ENCODE measurements at regions not wholly inside any gene's neighbourhood (a gene's known extent, or its start where the extent isn't known, plus 50 kb on each side); places are given as distances from the start of the nearest gene placed in this dataset.

DNA sequence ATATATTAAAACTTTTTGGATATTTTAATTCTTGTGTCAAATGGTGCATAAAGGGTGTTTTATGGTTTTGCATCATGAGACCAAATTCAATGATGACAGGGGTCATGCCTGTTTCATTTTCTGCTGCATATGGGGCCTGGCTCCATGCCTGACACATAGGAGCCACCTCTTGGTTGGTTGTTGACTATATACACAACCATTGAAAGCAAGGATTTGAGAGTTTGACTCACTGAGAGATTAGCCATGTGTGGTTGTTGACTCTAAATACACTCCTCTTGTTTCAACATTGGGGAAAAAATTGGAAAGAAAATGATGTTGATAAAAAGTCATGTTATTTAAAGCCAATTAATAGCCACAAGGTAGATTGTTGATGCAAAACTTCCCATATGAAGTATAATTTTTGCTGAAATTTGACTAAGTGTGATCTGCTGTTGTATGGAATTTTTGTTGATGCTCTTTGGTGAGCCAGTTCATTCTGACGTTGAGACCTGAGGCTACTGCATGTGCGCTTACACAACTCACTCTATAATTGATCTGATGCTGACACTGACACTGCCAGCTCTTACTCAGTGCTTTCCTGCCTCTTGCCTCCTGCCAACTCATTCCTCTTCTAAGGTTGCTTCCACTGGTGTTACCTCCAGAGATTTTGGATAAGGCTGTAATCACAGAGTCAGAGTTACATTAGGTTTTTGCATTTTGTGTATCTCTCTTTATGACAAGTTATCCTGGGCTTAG lies 446.2 kb upstream of the SLC14A2 start:
- peak; percentile 2 for DNase-seq (ENCODE audit: low read depth)

DNA sequence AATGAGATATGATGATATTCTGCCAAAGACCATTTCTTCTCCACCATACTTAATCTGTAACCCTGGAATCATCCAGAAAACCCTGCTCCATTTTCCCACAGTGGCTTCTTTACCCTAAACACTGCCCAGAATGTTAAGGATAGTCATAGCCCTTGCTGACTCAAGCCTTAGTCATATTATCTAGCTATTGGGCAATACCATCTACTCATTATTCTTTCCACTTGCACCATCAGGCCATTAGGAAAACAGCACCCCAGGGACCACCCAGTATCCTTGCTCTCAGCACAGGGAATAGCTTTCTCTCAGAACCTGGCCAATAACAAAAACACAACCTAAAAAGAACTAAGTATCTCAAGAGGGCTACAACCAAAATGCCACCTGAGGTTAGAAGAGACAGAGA lies 445.7 kb upstream of the SLC14A2 start:
- peak; percentile 75 for DNase-seq (ENCODE audit: low read depth)
- H3K4me3 ChIP-seq (ENCODE audit: low read depth, low read length), result no peak overlapping the region
- TF ChIP-seq POLR2A (IDR thresholded peaks at IDR 0.05; ENCODE audit: extremely low read depth, insufficient read length) (no peak), MYC (IDR thresholded peaks at IDR 0.05; ENCODE audit: low read depth, low read length) (no peak)
- TF ChIP-seq, protein P1, sequence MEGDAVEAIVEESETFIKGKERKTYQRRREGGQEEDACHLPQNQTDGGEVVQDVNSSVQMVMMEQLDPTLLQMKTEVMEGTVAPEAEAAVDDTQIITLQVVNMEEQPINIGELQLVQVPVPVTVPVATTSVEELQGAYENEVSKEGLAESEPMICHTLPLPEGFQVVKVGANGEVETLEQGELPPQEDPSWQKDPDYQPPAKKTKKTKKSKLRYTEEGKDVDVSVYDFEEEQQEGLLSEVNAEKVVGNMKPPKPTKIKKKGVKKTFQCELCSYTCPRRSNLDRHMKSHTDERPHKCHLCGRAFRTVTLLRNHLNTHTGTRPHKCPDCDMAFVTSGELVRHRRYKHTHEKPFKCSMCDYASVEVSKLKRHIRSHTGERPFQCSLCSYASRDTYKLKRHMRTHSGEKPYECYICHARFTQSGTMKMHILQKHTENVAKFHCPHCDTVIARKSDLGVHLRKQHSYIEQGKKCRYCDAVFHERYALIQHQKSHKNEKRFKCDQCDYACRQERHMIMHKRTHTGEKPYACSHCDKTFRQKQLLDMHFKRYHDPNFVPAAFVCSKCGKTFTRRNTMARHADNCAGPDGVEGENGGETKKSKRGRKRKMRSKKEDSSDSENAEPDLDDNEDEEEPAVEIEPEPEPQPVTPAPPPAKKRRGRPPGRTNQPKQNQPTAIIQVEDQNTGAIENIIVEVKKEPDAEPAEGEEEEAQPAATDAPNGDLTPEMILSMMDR (IDR thresholded peaks at IDR 0.05; ENCODE audit: low read depth, low read length), result no peak
- TF ChIP-seq, protein P2, sequence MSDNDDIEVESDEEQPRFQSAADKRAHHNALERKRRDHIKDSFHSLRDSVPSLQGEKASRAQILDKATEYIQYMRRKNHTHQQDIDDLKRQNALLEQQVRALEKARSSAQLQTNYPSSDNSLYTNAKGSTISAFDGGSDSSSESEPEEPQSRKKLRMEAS (IDR thresholded peaks at IDR 0.05; ENCODE audit: low read depth, low read length), result no peak

More for the DNA sequence above, 446.2 kb upstream of the SLC14A2 start:
- TF ChIP-seq POLR2A (IDR thresholded peaks at IDR 0.05; ENCODE audit: extremely low read depth, insufficient read length) (no peak), MYC (IDR thresholded peaks at IDR 0.05; ENCODE audit: low read depth, low read length) (no peak)
- TF ChIP-seq, protein P1 (IDR thresholded peaks at IDR 0.05; ENCODE audit: low read depth, low read length), result no peak
- TF ChIP-seq, protein P2 (IDR thresholded peaks at IDR 0.05; ENCODE audit: low read depth, low read length), result no peak
- no peak overlapping the region for H3K4me3 ChIP-seq (ENCODE audit: low read depth, low read length)

DNA sequence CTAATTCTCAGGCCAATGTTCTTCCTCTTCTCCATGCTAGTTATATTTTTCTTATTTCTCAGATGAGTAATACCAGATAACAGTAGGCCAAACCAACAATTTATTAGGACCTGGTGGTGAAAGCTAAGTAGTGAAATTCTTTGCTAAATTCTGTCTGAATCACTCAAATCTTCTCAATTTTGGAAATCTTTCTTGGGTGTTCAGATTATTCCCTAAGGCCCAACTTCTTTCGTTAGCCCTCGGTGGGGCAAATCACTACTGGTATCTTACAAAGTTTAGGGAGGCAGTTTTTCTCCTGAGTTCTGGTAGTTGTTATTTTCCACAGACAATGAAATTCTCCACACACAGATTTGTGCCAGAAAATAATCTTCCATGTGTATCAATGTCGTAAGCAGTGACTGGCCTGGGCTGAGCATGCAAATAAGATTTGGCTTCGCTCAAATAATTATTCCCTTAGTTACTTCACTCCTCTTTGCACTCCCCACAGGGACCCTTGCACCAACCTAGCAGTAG lies 443.5 kb upstream of the SLC14A2 start:
- no peak overlapping the region for H3K4me3 ChIP-seq (ENCODE audit: low read depth, low read length)
- TF ChIP-seq, protein P1 (IDR thresholded peaks at IDR 0.05; ENCODE audit: low read depth, low read length), result no peak
- no peak for DNase-seq (ENCODE audit: low read depth)

DNA sequence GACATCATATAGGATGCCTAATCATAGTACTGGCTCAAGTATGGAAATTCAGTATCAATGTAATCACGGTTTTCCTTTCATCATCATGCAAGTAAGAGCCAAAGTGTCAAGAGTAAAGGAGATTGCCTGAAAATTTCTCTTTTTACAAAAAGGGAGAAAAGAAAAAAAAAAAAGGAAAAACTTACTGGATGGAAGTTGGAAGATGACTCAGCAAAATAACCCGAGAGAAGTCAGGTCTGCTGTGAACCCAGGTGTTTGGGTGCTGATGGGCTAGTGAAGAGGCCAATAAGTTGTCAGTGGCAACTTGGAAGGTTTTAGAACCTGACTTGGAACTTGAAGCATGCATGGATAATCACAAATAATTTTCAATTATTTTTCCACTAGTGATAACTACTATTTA lies 441.9 kb upstream of the SLC14A2 start:
- DNase-seq (ENCODE audit: low read depth), result no peak
- TF ChIP-seq POLR2A (IDR thresholded peaks at IDR 0.05; ENCODE audit: extremely low read depth, insufficient read length) (no peak), MYC (IDR thresholded peaks at IDR 0.05; ENCODE audit: low read depth, low read length) (no peak)
- TF ChIP-seq, protein P1 (IDR thresholded peaks at IDR 0.05; ENCODE audit: low read depth, low read length), result no peak
- TF ChIP-seq, protein P2 (IDR thresholded peaks at IDR 0.05; ENCODE audit: low read depth, low read length), result no peak
- no peak overlapping the region for H3K4me3 ChIP-seq (ENCODE audit: low read depth, low read length)

DNA sequence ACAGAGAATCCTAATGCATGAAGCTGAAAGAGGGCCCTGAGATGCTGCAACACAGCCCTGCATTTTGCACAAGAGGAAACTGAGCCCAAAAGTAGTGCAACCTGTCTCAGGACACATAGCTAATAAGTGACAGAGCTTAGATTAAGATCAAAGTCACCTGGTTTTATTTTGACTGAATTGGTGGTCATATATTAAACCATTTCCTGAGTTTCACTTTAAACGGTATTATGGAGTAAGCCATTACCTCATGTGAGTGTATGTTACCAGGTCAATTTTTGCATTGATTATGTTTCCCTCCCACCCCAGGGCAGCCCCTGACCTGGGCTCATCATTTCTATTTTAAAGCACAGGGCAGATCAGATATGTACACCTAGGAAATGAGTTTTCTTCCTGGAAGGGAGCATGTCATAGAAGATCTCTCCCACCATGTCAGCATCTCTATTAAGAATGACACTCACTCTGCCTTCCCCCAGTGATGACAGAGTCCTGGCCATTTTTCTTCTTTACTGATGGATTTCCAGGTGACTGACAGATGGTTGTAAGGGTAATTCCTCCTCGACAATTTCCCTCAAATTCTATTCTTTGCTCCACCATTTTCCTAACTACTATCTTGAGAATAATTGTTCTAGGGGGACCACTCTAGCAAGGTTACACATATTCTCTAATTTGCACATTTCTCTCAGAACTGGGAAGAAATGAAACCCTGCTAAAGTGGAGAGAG lies 441.3 kb upstream of the SLC14A2 start:
- no peak for TF ChIP-seq POLR2A (IDR thresholded peaks at IDR 0.05; ENCODE audit: extremely low read depth, insufficient read length)
- TF ChIP-seq, protein P1 (IDR thresholded peaks at IDR 0.05; ENCODE audit: low read depth, low read length), result no peak
- TF ChIP-seq MYC (IDR thresholded peaks at IDR 0.05; ENCODE audit: low read depth, low read length), result no peak
- TF ChIP-seq, protein P2 (IDR thresholded peaks at IDR 0.05; ENCODE audit: low read depth, low read length), result no peak
- DNase-seq (ENCODE audit: low read depth), result no peak
- no peak overlapping the region for H3K4me3 ChIP-seq (ENCODE audit: low read depth, low read length)
